HG03139 (cell line): ENCODE measurements at regions not wholly inside any gene's neighbourhood (a gene's known extent, or its start where the extent isn't known, plus 50 kb on each side); places are given as distances from the start of the nearest gene placed in this dataset.
"Not testable (repeated sequence)": the region's sequence is repeated elsewhere in the genome, so short reads cannot be mapped to it uniquely, and the experiment has no call there.

Experiments used
- ATAC-seq: cut with Tn5 transposase; IDR thresholded peaks from one replicate; pipeline ENCODE4 v1.9.1; 2021; ENCODE audit not compliant: unreplicated experiment

DNA sequence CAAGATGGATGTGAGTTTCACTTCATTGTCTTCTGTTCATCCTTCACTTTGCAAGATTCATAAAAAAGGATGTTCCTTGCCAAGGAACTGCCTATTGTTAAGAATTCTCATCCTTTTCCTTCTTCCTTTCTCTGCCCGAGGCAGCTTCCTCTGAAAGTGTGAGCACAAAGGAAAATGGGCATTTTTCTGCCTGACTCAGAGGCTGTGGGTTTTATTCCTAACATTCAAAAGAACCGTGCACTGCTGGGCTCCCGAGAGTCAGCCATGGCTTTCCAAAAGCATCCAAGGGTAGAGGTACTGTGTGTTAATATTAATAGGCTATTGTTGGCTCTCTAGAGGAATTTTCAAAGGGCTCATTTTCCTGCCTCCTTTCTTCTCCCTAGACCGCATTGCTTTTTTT is 289.4 kb downstream of the ABCC12 start:
- ATAC-seq, result no peak

DNA sequence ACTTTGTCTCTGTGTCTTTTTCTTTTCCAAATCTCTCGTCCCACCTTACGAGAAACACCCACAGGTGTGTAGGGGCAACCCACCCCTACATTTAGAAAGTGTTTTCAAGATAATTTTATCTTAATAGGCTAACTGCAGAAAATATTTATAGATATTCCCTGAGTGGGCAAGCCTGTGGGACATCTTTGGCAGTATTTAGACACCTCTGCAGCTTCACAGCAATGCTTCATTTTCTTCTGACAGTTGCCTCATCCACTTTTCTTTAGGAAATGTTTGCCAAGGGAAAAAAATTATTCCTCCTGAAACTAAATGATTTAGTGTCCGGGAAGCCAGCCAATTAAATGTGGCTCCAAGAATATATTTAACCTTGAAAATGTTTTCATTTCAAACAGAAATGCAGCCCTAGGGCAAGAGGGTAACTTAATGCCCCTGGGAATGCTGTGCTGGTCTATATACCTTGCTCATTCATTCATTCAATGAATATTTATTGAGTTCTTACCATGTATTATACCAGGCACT is 290.4 kb downstream of the ABCC12 start:
- no peak for ATAC-seq

DNA sequence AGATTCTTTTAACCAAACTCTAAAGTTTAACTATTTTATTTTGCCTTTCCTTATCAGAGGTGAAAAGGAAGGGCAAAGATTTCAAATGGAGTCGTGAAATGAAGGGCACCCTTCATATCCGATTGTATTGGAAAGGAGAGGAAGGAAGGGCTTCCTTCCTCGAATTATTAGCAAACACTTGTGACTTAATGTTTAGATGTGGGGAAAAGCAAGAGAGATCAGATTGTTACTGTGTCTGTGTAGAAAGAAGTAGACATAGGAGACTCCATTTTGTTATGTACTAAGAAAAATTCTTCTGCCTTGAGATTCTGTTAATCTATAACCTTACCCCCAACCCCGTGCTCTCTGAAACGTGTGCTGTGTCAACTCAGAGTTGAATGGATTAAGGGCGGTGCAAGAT is 291.5 kb downstream of the ABCC12 start:
- not testable (repeated sequence) for ATAC-seq

DNA sequence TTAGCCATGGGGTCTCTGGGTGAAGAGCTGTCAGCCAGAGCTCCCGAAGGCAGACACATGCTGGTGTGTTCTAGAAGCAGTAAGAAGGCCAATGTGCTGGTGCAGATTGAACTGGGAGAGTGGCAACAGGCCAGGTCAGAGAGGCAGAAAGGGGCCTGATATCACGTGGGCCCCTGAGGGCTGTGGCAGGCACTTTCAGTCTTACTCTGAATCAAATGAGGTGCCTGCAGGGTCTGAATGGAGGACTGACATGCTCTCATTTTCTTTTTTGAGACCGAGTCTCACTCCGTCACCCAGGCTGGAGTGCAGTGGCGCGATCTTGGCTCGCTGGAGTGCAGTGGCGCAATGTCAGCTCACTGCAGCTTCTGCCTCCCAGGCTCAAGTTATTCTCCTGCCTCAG is 293.8 kb downstream of the ABCC12 start:
- no peak for ATAC-seq

DNA sequence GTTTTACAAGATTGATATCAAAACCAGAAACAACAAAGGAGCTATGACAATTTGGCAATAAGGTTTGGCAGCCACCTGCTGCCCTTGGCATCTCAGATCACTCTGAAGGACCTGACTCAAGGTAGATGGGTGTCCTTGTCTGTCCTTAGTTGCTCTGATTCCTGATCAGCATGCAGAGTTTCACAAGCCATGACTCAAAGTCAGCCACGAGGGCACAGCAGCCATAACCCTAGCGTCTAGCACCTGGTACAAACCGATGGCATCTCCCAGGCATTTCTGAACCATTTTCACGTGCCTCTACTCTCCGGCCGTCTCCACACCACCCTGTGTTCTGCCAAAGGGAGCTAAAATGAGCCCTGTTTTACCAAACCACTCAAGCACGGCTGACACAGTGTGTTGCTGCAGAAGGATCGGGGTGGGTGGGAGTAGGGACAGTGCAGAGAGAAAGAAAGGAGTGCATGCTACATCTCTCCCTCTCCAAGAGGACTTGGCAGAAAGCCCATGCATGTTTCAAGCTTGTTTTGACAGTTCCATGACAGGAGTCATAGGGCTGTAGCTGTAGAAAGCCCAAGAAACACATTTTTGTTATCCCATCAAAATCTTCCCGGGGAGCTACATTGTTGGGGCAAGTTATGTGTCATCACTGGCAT is 297.3 kb downstream of the ABCC12 start:
- ATAC-seq, result no peak

DNA sequence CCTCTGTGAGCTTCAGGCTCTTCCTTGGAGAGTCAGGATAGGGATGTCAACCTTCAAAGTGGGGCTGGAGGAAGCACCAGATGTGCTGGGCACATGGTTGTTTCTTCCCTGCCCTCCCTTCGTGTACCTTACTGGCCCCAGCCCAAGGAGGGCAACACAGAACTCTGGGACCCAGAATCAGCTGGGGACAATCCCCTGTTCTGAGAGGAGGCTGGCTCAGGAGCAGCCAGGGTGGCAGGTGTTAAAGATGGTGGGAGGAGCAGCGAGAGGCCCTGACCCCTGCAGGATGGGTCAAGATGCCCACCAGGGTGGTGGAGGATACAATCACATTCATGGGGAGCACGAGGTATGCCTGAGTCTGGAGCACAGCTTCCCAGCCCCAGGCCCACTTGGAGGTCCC is 300.4 kb downstream of the ABCC12 start:
- ATAC-seq, result no peak

DNA sequence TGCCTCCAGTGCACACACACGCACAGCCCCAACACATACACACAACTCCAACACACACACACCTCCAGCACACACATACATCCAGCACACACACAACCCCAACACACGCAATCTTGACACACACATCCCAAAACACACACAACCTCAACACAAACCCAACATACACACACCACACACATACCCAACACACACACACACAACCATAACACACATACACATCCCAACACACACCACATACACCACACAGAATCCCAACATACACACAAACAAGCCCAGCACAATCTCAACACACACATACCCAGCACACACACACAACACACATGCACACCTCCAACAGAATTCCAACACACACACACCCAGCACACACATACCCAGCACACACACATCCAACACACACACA is 301.1 kb downstream of the ABCC12 start:
- no peak for ATAC-seq

DNA sequence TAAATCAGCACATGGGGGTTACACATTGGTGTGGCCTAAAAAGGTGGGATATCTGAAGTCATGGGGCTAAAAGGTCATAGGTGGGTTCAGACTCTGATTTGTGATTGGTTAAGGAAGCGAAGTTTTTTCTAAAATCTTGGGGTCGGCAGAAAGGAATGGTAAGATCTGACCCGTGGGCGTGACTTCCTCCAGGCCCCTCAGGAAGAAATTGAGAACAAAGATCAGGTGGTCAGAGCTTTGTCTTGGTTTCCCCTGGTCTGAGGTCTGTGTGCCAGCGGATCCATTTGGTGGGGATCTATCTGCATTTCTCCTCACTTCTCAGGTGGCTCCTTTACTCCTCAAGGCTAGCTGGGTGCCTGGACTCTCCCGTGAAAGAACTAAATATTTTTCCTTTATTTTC is 302.8 kb downstream of the ABCC12 start:
- ATAC-seq, result no peak

DNA sequence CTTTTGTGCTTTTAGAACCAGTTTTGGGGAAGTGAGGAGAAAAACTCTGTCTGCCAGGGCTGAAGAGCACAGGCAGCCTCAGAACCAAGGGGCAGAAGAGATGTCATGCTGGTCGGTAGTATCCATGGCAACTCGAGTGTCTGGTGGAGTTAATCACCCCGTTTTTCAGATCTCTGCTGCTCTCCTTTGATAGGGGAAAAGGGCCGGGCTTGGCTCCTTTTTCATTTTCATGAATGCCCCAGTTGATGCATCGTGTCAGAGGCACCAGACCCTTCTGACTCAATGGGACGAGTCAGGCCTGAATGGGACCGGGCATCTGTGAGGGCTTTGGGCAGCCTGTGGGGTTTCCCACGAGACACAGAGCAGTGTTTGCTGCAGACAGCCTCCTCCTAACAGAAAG is 304.6 kb downstream of the ABCC12 start:
- no peak for ATAC-seq

DNA sequence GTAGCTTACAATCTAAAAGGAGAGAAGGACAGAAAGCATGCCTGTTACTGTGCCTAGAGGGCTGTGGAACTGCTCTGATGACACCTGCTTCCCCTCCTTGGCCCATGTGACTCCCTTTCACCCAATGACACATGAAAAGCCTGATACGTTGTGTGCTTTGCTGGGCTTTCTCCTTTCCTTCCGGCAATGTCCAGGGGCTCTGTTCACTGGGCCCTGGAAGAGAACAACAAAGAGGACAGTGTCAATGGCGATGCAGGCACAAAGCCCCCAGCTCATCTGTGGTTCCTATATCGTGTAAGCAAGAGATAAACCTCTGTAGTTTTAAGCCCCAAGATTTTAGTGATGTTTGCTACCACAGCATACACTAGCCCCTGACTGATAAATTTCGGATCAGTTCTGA is 306.1 kb downstream of the ABCC12 start:
- ATAC-seq, result no peak

DNA sequence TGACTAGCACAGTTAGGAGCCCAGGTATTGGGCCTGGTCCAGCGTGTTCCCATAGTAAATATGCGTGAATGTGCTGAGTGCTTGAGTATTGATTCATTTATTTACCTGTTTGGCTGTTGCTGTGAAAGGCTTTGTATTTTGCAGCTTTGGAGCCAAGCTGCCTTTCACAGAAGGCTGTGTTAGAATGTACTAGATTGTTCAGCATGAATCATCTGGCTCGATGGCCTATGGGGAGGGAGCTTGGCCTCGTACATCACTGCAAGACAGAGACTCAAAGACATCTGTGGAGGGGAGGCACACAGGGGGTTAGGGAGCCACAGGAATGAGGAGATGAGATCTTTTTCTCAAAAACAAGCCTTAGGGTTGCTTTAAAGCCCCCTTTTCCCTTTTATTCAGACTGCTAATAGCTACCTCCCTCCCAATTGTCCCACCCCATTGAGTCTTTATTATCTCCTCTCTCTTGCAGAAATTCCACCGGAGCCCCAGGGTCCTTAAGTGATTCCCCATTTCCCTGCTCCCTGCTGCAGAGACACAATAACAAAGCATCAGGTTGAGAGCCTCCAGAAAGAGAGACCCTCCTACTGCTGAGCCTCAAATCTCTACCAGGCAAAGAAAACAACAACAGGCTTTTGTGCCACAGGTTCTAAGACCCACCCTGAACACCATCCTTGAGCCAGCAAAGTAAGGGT is 307.2 kb downstream of the ABCC12 start:
- no peak for ATAC-seq

DNA sequence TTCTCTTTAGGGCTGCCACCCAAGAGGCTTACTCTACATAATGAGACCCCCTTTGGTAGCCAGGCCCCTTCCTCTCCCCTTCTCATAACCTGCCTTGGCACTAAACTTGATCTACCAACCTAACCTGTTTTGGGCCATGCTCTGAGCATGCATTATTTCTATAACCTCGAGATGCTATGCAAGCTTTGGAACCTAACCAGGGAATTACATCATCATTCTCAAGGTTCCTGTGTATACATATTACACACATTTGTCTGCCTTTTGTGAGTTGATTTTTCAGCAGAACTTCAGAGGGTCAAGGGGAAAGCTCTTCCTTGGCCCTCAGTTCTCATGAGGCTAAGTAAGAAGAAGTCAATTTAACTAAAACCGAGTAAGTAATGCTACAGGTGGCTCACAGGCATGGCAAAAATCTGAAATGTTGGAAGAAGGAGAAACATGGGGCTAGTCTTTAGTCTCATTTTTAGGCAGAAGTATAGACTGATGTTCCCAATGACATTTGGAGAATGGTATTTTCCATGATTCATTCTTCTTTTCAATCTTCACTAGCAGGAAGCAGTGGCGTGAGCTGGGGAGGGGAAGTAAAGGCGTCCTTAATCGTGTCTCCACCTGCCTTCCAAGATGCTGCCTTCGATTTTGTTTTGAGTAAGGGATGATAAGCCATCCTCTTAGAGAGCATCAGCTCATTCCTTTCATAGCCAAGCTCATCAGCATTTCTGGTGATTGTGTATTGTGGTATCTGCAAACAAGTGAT is 308.4 kb downstream of the ABCC12 start:
- ATAC-seq, result no peak

DNA sequence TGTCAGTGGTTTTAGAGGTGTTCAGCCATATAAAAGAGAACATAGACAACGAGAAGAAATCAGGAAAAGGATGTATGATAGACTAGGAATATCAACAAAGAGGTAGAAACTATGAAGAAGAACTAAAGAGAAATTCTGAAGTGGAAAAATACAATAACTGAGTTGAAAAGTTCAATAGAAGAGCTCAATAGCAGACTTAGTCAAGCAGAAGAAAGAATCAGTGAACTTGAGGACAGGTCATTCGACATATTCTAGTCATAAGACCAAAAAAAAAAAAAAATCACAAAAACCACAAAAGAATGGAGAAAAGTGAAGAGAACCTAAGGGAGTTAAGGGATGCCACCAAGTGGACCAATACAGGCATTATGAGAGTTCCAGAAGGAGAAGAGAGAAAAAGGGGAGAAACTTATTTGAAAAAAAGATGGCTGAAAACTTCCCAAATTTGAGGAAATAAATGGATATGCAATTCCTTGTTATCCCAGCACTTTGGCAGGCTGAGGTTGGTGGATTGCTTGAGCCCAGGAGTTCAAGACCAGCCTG is 321.2 kb downstream of the ABCC12 start:
- no peak for ATAC-seq

DNA sequence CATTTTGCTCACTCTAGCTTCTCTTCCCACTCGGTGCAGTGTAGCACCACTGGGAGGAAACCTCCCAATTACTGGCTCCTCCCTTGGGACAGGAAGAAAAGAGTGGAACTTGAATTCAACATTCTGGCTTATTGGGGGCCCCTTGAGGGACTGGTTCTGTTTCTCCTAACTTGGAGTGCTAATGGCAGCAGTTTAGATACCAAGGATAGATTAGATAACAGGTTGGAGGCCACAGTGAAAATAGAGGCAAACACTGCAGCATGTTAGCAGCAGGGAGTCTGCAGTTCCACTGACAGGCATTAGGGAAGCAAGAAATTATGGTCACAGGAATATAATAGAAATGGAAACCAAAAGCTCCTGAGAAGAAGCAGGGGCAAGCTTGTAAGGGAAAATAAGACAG is 322.0 kb downstream of the ABCC12 start:
- ATAC-seq, result no peak

DNA sequence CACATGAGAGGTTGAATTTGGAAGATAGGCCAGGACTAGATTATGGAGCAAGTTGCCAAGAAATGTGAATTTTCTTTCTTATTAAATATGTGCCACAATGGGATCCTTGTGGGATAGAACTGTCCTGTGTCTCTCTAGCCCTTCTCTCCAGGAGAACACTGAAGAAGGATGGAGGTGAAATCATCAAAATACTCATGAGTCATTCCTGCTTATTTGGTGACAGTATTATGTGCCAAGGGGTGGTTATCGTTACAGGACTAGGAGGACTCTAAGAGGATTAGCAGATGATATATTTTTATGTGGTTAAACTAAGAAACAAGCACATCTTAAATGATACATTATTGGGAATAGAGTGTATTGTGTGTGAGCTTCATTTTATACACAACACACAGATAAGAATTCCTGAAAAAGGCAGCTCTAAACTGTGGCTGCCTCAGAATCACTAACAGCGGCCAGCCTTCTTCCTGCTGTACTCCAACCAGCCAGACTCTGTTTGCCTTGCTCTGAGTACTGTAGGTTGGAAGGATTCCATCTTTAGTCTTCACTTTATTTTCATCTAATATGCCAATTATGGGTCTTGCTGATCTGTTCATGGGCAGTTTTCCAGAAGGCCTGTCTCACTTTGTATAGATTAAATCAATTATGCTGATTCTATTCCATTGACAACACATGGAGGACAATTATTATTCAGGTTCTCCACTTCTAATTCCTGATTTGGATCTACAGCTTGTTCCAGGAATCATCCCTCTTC is 325.8 kb downstream of the ABCC12 start:
- ATAC-seq, result no peak

DNA sequence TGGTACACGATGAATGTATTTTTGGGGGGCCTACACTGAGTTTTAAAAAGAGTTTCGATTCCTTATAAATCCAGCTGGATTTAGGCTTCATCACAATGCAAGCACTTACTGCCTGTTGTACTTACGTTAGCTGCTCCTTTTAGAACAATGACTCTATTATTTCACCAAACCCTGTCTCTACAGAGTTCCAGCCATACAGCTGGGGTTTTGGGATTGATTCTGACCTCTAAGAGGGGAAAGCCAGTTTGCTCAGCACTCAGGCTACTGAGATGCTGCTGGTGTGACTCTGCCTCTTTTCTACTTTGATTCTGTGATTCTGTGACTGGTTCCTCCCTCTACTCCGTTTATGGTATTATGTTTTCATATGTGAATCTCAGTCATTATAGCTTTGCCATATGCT is 329.7 kb downstream of the ABCC12 start:
- no peak for ATAC-seq

DNA sequence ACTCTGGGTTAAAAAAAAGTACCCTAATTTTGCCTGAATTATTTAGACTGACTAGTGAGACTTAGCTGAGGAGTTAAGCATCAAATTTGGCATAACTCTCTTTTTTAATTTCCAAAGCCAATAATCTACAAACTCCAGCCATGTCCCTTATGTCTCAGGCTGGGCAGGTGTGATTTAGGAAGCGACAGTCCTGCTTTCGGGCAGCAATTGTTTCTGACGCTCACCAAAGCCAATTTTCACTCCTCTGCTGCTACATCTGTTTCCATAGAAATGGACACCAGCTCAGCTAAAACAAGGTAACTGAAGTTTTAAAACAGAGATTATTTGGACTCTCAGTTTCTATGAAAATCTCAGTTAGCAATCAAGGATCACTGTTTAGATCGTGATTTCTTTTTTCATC is 338.7 kb downstream of the ABCC12 start:
- no peak for ATAC-seq

DNA sequence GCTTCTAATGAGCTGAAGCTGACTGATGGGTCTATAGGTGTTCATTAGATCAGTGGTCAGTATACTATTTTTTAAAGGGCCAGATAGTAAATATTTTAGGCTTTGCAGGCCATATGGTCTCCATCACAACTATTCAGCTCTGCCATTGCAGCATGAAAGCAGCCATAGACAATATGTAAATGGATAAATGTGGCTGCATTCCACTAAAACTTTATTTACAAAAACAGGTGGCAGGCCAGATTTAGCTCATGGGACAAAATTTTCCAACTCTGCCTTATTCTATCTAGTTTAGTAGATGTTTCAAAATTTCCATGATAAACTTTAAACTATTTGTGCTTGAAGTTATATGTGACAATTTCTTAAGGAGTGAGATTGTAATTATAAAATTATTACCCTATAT is 339.3 kb downstream of the ABCC12 start:
- no peak for ATAC-seq

DNA sequence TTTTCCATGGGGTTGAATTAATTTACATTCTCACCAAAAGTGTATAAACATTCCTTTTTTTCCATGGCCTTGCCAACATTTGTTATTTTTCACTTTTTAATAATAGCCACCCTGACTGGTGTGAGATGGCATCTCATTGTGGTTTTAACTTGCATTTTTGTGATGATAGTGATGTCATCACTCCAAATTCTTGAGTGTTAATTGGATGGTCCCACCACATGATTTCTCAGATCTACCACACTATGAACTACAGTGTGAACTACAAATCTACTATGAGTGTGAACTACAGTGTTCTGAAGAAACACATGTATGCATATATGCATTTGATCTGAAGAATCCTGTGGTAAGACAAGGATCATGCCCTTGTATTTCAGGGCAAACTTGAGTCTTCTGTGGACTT is 340.1 kb downstream of the ABCC12 start:
- ATAC-seq, result no peak

DNA sequence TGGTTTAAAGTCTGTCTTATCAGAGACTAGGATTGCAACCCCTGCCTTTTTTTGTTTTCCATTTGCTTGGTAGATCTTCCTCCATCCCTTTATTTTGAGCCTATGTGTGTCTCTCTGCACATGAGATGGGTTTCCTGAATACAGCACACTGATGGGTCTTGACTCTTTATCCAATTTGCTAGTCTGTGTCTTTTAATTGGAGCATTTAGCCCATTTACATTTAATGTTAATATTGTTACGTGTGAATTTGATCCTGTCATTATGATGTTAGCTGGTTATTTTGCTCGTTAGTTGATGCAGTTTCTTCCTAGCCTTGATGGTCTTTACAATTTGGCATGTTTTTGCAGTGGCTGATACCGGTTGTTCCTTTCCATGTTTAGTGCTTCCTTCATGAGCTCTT is 344.0 kb downstream of the ABCC12 start:
- ATAC-seq, result not testable (repeated sequence)

DNA sequence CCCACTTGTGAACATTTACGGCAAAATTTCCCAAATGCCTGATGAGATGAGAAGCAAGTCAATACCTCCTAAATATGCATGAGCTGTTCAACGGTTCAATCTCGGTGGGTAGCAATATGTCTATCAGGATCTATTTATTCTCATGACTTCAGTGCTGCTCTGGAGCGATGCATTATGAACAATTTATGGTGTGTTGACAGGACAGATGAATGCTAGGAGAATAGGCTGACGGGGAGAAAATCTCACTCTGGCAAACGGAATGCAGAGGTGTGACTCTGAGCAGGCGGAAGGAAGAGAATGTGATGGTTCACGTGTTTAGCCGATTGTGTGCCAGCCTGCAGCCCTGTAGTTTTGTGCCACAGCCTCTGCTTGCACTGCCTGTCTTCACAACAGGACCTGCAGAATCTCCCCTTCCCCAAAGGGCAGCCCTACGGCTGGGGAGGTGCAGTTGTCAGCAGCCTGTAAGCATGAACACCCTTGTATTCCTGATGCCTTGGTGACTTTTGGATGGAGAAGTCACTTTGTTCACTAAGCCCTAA is 345.2 kb downstream of the PHKB start:
- no peak for ATAC-seq
